ENCODE measurements at regions not wholly inside any gene's neighbourhood (a gene's known extent, or its start where the extent isn't known, plus 50 kb on each side); places are given as distances from the start of the nearest gene placed in this dataset.

GRCh38 chr4:138663883-138664282 lies 351.7 kb upstream of the NOCT start:
- DNase-seq (ENCODE audit: low read depth in 2 of 2): no peak

GRCh38 chr4:138659812-138660316 lies 355.7 kb upstream of the NOCT start:
- no peak for DNase-seq (ENCODE audit: low read depth in 2 of 2)

- DNase-seq (ENCODE audit: low read depth in 2 of 2): no peak
These were observed 356.4 kb upstream of the NOCT start for GRCh38 chr4:138659037-138659811.

- DNase-seq (ENCODE audit: low read depth in 2 of 2): no peak
These were observed 357.1 kb upstream of the NOCT start for GRCh38 chr4:138658518-138658917.

- DNase-seq (ENCODE audit: low read depth in 2 of 2): no peak
These were observed 358.6 kb upstream of the NOCT start for GRCh38 chr4:138656990-138657389.

GRCh38 chr4:138655985-138656384 lies 359.6 kb upstream of the NOCT start:
- no peak for DNase-seq (ENCODE audit: low read depth in 2 of 2)

- no peak for DNase-seq (ENCODE audit: low read depth in 2 of 2)
These were observed 360.3 kb upstream of the NOCT start for GRCh38 chr4:138655286-138655685.

GRCh38 chr4:138650929-138651448 lies 364.6 kb upstream of the NOCT start:
- DNase-seq (ENCODE audit: low read depth in 2 of 2): no peak

GRCh38 chr4:138650495-138650894 lies 365.1 kb upstream of the NOCT start:
- no peak for DNase-seq (ENCODE audit: low read depth in 2 of 2)

GRCh38 chr4:138647433-138647832 lies 368.1 kb upstream of the NOCT start:
- no peak for DNase-seq (ENCODE audit: low read depth in 2 of 2)

GRCh38 chr4:138646383-138646782 lies 369.2 kb upstream of the NOCT start:
- no peak for DNase-seq (ENCODE audit: low read depth in 2 of 2)

GRCh38 chr4:138645289-138645688 lies 370.3 kb upstream of the NOCT start:
- DNase-seq (ENCODE audit: low read depth in 2 of 2): no peak

GRCh38 chr4:138644322-138644721 lies 371.3 kb upstream of the NOCT start:
- DNase-seq (ENCODE audit: low read depth in 2 of 2): no peak

- DNase-seq (ENCODE audit: low read depth in 2 of 2): no peak
These were observed 371.8 kb upstream of the NOCT start for GRCh38 chr4:138643827-138644226.

GRCh38 chr4:138639018-138639741 lies 376.4 kb upstream of the NOCT start:
- DNase-seq (ENCODE audit: low read depth in 2 of 2): no peak

GRCh38 chr4:138636781-138637180 lies 378.8 kb upstream of the NOCT start:
- no peak for DNase-seq (ENCODE audit: low read depth in 2 of 2)

- no peak for DNase-seq (ENCODE audit: low read depth in 2 of 2)
These were observed 380.7 kb upstream of the NOCT start for GRCh38 chr4:138634915-138635314.

GRCh38 chr4:138633580-138633904 lies 382.0 kb upstream of the NOCT start:
- no peak for DNase-seq (ENCODE audit: low read depth in 2 of 2)

GRCh38 chr4:138632856-138633579 lies 382.6 kb upstream of the NOCT start:
- no peak for DNase-seq (ENCODE audit: low read depth in 2 of 2)

- no peak for DNase-seq (ENCODE audit: low read depth in 2 of 2)
These were observed 384.9 kb upstream of the NOCT start for GRCh38 chr4:138630666-138631065.

GRCh38 chr4:138629669-138630068 lies 385.9 kb upstream of the NOCT start:
- DNase-seq (ENCODE audit: low read depth in 2 of 2): no peak

GRCh38 chr4:138627096-138627495 lies 384.9 kb upstream of the SLC7A11 start:
- no peak for DNase-seq (ENCODE audit: low read depth in 2 of 2)

Data from stimulated activated CD4-positive, alpha-beta T cell treated with anti-CD3 and anti-CD28 coated beads, Interleukin-1b, Interleukin-23, amount 100 ng/mL, for 1 hour (primary cell).